ENCODE measurements at regions not wholly inside any gene's neighbourhood (a gene's known extent, or its start where the extent isn't known, plus 50 kb on each side); places are given as distances from the start of the nearest gene placed in this dataset.
"Not testable (repeated sequence)": the region's sequence is repeated elsewhere in the genome, so short reads cannot be mapped to it uniquely, and the experiment has no call there.

DNA sequence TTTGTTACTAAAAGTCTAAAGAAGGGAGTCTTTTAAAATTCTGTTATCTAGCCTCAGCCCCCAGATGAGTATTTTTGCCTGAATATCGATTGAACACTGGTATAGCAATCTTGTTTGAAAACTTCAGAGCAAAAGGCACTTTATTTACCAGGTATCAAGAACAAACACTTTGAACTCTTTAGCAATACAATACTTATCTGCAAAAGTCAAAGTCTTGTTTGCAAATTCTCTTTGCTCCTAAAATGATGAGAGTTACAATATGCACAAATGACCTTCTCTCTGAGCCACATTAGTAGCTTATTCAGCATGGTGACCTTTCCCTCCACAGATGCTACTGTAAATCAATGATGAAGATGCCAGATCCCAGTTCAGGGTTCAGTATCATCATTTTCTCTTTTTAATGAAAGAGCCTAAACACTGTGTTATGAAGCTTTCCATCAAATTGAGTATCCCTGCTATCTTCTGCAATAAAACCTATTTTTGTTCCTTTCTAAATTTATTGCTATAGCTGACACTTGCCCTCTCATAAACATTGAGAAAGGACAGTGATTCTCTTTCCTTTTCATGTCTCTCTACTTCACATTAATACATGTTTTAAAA, 752.7 kb upstream of the MGAT4C start:
- no peak overlapping the region for H3K4me3 ChIP-seq (ENCODE audit: low read depth, low read length)

DNA sequence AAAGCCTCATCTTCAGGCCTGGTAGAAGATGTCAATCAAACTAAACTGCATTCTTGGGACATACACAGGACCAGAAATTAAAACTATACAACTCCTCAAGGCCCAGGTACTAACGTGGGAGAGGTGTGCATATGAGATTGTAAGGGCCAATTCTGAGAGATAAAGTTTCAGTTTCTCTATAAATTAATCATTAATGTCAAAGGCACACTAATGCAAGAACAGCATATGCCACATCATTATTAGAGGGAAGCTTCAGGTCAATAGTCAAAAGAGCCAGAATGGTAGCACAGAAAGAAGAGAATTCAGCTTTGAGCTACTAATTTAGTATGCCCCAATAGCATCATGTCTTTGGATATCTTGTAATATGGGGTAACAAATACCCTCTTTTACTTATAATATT, 744.9 kb upstream of the MGAT4C start:
- H3K4me3 ChIP-seq (ENCODE audit: low read depth, low read length): no peak overlapping the region

DNA sequence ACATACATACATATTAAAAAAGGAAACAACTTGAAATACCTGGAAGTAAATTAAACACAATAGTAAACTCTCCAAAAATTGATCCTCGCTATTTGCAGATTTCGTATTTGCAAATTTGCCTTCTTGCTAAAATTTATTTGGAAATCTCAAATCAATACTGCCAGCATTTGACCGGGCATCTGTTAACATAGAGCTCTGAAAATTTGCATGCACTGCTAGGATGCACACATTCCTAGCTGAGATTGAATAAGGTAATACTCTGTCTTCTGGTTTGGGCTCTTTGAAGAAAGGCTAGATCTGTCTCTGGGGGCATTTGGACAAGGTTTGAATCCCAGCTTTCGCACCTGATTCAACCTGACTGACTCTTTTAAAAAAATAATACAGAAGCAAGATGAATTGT, 729.1 kb upstream of the MGAT4C start:
- no peak overlapping the region for H3K4me3 ChIP-seq (ENCODE audit: low read depth, low read length)

DNA sequence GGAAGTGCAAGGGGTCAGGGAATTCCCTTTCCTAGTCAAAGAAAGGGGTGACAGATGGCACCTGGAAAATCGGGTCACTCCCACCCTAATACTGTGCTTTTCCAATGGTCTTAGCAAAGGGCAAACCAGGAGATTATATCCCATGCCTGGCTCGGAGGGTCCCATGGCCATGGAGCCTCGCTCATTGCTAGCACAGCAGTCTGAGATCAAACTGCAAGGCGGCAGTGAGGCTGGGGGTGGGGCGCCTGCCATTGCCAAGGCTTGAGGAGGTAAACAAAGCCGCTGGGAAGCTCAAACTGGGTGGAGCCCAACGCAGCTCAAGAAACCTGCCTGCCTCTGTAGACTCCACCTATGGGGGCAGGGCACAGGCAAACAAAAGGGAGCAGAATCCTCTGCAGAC, 714.4 kb upstream of the MGAT4C start:
- not testable (repeated sequence) for H3K4me3 ChIP-seq (ENCODE audit: low read depth, low read length)

DNA sequence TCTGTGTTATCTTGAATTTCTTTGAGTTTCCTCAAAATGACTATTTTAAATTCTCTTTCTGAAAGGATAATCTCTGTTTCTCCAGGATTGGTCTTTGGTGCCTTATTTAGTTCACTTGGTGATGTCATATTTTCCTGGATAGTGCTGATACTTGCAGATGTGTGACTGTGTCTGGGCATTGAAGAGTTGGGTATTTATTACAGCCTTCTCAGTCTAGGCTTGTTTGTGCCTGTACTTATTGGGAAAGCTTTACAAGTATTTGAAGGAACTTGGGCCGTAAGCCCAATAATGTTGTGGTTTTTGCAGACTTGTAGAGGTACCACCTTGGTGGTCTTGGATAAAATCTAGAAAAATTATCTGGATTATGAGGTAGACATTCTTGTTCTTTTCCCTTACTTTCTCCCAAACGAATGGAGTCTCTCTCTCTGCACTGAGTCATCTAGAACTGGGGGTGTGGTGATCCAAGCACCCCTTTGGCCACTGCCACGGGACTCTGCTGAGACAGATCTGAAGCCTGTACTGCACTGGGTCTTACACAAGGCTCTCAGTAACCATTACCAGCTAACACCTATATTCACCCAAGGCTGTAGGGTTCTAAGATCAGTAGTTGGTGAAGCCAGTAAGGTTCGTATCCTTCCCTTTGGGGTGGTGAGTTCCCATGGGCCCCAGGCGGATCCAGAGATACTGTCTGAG, 703.7 kb upstream of the MGAT4C start:
- no peak overlapping the region for H3K4me3 ChIP-seq (ENCODE audit: low read depth, low read length)

DNA sequence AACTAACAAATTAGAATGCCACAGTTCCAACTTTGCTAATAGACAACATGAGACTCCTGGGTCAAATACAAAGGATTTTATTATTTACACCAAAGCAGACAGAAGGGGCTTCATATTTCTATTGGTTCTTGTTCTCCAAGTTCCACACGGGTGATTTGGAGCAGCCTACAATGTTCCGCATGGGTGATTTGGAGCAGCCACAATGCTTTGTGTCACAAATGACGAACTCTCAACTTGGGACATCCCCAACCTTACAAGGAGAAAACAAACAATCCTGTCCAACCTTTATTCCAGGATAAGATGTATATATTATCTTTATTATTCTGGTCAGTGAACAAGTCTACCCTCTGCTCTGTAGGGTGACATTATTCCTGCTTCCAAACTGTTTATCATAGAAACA, 694.3 kb upstream of the MGAT4C start:
- H3K4me3 ChIP-seq (ENCODE audit: low read depth, low read length): no peak overlapping the region

DNA sequence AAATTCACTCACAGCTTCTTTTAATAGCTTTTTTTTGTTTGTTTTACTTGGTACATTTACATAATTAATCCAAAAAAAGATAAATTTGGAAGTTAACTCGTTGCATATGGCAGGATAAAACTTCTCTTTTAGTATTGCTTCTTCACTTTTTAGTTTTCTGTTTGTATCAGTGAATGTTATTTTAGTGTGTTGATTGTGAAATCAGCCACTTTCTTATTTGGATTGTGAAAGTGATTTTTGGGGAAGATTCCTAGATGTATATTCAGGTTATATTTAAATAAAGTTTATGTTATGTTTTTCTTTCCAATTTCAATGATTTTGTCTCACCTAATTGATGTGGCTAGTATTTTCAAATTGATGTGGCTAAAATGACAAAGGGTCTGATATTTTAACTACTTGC, 693.9 kb upstream of the MGAT4C start:
- no peak overlapping the region for H3K4me3 ChIP-seq (ENCODE audit: low read depth, low read length)

DNA sequence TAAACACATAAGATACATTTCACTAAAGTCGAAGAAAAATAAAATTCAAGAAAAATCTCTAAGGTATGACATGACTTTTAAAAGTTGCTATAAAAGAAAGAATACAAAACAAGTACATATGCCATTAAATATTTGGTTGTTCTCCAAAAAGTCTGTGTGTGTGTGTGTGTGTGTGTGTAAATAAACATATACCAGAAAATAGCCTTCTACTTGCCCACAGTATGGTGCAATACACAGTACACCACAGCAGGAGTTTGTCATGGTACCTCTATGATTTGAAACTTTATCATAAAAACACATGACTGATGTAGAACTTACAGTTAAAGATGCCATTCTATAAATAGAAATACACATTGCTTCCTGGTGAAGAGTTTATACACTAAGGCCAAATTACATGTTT, 692.7 kb upstream of the MGAT4C start:
- no peak overlapping the region for H3K4me3 ChIP-seq (ENCODE audit: low read depth, low read length)

DNA sequence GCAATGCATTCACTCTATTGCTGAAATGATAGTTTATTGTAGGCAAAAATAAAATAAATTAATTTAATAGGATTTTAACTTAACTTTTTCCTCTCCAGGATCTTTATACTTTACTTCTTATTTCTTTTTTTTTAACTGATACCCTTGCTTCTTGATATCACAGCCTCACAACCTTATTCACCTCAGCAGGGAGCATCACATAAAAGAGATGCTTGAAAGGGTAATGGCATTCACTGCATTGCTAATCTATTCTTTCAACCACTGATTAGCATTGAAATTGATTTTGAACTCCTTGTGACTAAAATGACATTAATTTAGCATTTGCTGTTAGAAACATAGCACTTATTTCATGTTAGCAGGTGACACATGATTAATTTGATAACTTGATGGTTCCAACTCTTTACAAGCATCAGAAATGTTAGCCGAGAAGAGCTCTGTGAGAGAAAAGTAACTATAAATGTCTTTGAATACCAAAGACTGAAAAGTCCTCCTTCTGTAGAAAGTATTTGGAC, 689.5 kb upstream of the MGAT4C start:
- H3K4me3 ChIP-seq (ENCODE audit: low read depth, low read length): no peak overlapping the region

DNA sequence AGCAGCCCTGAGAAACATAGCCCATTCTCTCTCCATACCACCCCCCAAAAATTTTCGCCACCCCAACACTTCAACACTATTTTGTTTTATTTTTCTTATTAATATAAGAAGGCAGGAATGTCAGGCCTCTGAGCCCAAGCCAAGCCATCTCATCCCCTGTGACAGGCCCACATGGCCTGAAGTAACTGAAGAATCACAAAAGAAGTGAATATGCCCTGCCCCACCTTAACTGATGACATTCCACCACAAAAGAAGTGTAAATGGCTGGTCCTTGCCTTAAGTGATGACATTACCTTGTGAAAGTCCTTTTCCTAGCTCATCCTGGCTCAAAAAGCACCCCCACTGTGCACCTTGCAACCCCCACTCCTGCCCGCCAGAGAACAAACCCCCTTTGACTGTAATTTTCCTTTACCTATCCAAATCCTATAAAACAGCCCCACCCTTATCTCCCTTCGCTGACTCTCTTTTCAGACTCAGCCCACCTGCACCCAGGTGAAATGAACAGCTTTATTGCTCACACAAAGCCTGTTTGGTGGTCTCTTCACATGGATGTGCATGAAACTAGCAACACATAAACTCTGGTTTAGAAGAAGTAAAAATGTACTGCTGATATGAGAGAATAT, 688.1 kb upstream of the MGAT4C start:
- not testable (repeated sequence) for H3K4me3 ChIP-seq (ENCODE audit: low read depth, low read length)

DNA sequence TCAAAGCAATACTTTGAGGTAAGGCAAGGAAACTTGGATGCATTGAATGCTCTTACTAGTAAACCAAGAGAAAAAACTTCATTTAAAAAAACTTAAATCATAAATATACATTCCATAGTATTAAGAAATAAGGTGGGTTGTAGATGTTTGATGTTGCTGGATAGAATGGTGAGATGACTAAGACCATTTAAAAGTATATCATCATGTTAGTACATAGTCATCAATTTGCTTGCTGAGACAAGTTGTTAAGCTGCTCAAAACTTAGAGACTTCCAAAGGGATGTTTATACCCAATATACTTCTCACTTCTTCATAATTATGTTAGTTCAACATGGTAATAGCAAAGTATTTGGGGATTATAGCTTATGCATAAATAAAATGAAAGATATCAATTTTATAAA, 675.5 kb upstream of the MGAT4C start:
- no peak overlapping the region for H3K4me3 ChIP-seq (ENCODE audit: low read depth, low read length)

DNA sequence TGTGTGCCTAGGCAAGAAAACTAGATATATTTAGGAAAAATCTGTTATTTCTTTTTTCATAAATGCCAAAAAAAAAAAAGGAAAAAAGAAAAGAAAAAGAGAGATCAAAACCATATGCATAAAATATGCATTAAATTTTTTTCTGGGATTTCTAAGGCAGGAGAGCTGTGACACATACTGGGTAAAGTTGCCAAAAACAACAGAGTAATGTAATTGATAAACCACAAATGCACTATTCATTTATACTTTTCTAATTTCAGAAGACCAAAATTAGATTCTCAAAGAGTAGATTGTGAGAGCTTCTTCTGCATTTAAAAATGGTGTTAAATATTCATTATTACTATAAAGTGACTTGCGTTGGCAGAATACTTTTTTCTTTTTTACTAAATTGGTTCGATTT, 673.8 kb upstream of the MGAT4C start:
- H3K4me3 ChIP-seq (ENCODE audit: low read depth, low read length): no peak overlapping the region

DNA sequence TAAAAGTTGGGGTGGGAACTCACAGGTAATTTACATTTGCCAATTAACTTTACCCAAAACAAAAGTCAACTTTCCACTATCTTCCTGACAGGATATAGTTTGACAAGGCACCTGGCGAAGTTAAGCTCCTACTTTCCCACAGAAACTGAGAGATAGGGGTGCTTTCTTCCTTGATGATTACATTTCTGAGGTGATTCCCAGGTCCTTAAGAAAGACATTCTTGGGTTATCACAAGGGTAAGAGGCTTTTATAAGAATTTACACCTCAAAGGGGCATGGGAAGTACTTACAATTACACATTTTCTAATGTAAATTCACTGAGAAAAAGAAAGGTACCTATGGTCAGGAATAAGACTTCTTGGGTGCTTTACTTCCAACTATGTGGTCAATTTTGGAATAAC, 660.9 kb upstream of the MGAT4C start:
- H3K4me3 ChIP-seq (ENCODE audit: low read depth, low read length): no peak overlapping the region

DNA sequence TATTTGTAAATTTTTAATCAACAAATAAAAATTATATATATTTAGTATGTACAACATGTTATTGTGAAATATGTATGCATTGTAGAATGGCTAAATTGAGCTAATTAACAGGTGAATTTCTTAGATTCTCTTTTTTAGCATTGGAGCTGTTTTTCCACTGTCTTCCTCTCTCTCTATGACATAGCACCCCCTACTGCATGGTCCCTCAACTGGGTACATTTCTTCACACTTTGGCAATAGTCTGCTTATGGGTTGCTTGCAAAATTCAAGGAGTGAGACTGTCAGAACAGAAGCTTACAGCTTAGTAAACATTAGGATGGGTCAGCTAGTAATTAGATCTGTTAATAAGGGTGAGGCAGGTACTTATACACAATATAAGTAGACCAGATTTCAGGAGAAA, 658.5 kb upstream of the MGAT4C start:
- no peak overlapping the region for H3K4me3 ChIP-seq (ENCODE audit: low read depth, low read length)

DNA sequence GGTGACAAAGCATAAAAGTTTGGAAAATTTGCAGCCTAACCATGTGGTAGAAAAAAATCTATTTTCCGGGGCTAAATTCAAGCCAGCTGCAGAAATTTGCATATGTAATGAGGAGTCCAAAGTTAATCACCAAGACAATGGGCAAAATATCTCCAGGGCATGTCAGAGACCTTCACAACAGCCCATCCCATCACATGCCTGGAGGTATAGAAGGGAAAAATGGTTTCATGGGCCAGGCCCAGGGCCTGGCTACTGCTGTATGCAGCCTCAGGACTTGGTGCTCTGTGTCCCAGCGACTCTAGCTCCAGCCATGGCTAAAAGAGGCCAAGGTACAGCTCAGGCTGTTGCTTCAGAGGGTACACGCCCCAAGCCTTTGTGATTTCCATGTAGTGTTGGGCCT, 655.8 kb upstream of the MGAT4C start:
- H3K4me3 ChIP-seq (ENCODE audit: low read depth, low read length): no peak overlapping the region

DNA sequence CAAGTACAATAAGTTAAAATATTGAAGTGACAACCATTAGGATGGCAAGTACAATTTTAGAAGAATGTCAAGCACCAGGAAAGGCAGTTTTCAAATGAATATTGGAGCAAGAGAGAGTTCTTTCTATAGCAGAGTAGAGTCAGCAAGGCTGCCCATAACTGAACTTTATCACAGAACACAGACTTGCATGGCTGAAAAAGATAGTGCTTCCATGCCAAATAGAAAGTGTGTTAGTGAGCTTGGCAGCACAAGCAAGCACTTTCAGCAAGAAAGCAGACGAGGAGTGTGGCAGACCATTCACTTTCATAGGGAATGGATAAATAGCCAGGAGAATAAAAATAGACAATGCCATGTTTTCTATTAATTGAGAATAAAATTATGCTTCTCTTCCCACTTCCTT, 647.0 kb upstream of the MGAT4C start:
- H3K4me3 ChIP-seq (ENCODE audit: low read depth, low read length): no peak overlapping the region

DNA sequence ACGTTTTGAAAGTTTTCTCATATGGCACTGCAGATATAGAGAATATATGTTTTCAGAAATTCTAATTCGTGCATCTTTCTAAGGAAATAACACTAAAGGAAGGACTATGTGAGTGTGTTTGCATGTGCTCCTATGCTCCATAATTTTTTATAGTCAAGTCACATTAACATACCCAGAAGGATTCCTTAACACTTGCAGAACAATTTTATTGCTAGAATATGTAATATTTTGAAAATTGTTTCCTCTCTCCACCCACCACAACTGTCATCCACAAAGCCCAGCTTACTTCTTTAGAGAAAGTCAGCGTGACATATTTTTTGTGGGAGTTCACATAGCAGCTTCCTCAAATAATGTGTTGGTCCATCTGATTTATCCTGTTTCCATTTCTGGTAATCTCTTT, 604.6 kb upstream of the MGAT4C start:
- no peak overlapping the region for H3K4me3 ChIP-seq (ENCODE audit: low read depth, low read length)

DNA sequence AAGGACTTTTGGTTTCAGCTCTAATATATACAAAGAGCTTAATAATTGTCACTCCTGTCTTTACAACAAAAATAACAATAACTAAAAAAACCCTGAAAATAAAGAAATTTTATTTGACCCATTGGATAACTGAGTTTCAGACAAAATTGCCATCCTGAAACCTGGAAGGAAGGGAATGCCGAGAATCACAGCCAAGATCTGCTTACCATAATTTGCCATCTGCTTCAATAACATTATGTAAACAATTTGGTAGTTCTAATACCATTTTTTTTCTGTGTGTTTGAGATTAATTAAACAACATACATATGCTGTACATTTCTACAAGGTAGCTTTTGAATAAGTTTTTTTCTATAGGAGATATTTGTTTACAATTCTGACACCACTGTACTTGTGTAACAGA, 596.3 kb upstream of the MGAT4C start:
- H3K4me3 ChIP-seq (ENCODE audit: low read depth, low read length): no peak overlapping the region

DNA sequence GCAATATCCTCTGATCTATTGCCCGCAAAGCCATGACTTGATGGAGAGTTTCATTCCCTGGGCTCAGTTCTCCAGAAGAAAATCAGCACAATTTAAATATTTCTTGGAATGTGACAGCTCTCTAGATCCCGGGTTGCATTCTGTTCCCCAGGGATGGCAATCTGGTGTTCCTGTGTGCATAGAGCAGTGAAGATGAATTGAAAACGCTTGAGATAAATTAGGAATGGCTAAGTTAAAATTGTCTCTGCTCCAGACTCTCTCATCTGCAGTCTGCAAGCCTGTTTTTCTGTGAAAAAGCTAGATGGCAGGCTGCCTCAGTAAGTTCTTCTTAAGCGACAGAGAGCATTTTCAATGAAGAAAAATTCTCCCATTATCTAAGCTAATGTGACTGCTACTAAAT, 582.5 kb upstream of the MGAT4C start:
- H3K4me3 ChIP-seq (ENCODE audit: low read depth, low read length): no peak overlapping the region

DNA sequence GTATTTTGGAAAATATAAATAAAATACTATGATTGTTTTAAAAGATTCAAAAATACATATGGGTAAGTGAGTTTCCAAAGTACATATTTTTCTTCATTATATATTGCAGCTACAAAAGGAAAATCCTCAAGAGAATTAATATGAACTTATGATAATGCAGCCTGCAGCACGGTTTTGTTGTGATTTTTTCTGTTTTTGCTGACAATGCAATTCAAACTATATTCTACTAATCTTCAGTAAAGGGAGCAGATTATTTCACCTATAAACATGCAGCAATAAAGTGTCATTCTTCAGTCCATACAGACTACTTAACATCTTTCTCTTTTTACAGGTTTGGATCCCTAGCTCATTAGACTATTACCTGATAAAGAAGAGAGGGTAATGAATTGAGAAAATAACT, 582.1 kb upstream of the MGAT4C start:
- no peak overlapping the region for H3K4me3 ChIP-seq (ENCODE audit: low read depth, low read length)

DNA sequence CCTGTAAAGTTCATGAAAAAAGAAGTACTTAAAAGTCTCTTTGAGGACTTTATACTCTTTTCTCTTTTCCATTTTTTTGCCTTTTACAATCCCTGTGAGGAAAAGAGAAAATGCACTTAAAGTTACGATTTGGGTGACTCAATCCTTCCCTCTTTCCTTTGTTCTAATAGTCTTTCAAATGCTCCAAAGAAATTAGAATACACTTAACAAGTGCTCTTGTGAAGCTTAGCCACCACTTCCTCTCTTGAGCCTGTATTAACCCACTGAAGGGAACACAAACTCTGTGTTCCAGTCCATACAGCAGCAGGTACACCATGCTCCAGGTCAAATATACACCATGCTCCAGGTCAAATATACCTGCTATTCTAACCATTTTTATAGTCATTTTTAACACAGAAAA, 581.1 kb upstream of the MGAT4C start:
- H3K4me3 ChIP-seq (ENCODE audit: low read depth, low read length): no peak overlapping the region

DNA sequence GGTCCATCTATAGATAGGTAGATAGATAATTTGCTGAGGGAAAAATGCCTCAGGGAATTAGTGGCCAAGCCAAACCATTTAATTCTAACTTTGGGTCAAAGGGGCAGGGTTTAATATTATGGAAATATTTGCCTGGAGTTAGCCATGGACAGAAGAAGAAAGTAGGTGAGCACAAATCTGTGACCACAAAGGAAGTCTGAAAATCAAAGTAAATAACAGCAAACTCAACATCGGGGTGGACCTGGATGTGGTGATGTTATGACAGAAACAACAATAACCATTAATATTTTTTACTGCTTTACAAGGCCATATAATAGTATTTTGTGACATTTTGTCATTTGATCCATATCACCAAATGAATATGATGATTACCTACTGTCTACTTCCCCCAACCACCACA, 578.0 kb upstream of the MGAT4C start:
- H3K4me3 ChIP-seq (ENCODE audit: low read depth, low read length): no peak overlapping the region

DNA sequence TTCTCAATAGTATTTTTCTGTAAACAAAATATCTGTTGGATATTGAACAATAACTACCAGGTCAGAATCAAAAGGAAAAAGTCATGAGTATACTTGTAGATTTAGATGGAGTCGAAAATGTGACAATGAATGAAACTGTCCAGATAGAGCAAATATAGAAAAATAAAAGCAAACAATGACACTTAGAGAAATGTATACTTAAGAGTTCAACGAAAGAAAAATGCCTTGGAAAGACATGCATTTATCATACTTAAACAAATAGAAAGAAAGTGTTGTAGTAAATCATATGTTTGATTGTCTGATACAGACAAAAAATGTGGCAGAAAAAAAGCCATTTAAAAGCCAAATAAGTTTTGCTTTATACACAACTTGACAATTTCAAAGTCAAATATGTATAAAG, 571.2 kb upstream of the MGAT4C start:
- no peak overlapping the region for H3K4me3 ChIP-seq (ENCODE audit: low read depth, low read length)

Data from iPS-11a (cell line).